ENCODE measurements at regions not wholly inside any gene's neighbourhood (a gene's known extent, or its start where the extent isn't known, plus 50 kb on each side); places are given as distances from the start of the nearest gene placed in this dataset.

DNA sequence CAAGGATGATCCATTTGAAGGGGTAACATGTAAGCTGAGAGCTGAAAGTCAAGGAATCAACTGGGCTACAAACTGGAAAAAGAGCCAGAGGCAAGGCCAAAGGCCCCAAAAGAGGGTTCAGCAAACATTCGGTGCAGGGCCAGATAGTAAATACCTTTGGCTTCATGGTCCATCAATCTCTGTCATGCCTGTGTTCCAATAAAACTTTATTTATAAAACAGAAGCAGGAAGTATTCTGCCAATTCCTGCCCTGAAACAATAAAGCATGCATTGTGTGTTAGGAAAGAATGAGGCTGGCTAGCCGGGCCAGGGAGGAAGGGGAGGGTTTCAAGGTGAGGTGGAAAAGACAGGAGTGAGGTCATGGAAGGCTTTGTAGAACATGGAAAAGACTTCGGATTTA is 107.1 kb downstream of the LBH start:
- Histone ChIP-seq H3K27ac (ENCODE audit: low read depth, low read length) (no peak overlapping the region), H3K9me3 (ENCODE audit: control insufficient read depth, insufficient read depth, low read length) (no peaks in the 10 kb centered on the region), H3K36me3 (ENCODE audit: control insufficient read depth, insufficient read depth, low read length) (no peaks in the 10 kb centered on the region), H3K4me1 (ENCODE audit: control insufficient read depth, insufficient read depth, low read length) (no peaks in the 10 kb centered on the region), H3K27me3 (ENCODE audit: control insufficient read depth, insufficient read depth, low read length) (no peaks in the 10 kb centered on the region), H3K4me3 (ENCODE audit: low read depth, low read length) (no peak overlapping the region)
- 47% methylated on average over 3 of the region's 3 CpGs for WGBS (ENCODE audit: insufficient coverage)
- no peak for DNase-seq (ENCODE audit: low read depth in 4 of 6, low spot score in 6 of 6)

DNA sequence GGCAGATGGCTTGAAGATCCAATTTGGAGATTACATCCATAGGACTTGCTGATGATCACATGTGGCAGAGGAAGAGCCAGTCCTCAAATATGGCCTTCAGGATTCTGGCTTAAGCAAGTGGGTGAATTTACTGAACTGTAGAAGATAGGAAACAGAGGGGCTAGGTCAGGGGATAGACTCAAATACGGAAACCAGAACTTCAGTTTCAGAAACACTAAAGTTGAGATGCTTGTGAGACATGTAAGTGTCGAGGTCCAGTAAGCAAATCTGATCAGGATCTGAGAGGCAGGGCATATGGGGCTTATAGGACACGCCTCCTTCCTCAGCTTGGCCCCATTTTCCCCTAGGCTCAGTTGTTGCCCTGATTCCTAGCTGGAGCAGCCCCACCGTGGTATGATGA is 107.7 kb downstream of the LBH start:
- no peak overlapping the region for H3K27ac ChIP-seq (ENCODE audit: low read depth, low read length)
- 89% methylated on average over 4 of the region's 4 CpGs for WGBS (ENCODE audit: insufficient coverage)
- no peaks in the 10 kb centered on the region for H3K4me1 ChIP-seq (ENCODE audit: control insufficient read depth, insufficient read depth, low read length)
- H3K36me3 ChIP-seq (ENCODE audit: control insufficient read depth, insufficient read depth, low read length): no peaks in the 10 kb centered on the region
- H3K4me3 ChIP-seq (ENCODE audit: low read depth, low read length): no peak overlapping the region
- H3K9me3 ChIP-seq (ENCODE audit: control insufficient read depth, insufficient read depth, low read length): no peaks in the 10 kb centered on the region
- DNase-seq (ENCODE audit: low read depth in 4 of 6, low spot score in 6 of 6): no peak
- no peaks in the 10 kb centered on the region for H3K27me3 ChIP-seq (ENCODE audit: control insufficient read depth, insufficient read depth, low read length)

DNA sequence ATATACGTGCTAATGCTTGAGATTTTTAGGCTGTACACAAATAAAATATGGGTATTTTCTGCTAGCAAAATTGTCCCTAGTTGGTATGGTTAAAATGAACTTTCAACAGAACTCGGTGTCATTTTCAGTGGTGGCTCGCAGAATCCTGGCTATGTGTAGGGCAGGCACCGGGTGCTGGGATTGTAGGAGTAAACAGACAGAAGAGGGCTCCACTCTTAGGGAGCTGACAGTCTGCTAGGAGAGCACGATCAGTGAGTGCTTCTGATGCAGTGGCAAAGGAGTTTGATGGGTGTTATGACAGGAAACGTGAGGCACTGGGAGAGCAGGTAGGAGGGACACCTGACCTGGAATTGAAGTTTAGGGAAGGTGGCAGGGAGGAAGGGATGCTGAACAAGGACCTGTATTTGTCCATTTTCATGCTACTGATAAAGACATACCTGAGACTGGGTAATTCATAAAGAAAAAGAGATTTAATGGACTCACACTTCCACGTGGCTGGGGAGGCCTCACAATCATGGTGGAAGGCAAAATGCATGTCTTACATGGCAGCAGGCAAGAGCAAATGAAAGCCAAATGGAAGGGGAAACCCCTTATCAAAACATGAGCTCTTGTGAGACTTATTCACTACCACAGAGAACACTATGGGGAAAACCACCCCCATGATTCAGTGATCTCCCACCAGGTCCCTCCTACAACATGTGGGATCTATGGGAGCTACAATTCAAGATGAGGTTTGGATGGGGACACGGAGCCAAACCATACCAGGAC is 105.4 kb upstream of the LCLAT1 start:
- DNase-seq (ENCODE audit: low read depth in 4 of 6, low spot score in 6 of 6): no peak
- no peaks in the 10 kb centered on the region for H3K36me3 ChIP-seq (ENCODE audit: control insufficient read depth, insufficient read depth, low read length)
- 90% methylated on average over 8 of the region's 8 CpGs for WGBS (ENCODE audit: insufficient coverage)

DNA sequence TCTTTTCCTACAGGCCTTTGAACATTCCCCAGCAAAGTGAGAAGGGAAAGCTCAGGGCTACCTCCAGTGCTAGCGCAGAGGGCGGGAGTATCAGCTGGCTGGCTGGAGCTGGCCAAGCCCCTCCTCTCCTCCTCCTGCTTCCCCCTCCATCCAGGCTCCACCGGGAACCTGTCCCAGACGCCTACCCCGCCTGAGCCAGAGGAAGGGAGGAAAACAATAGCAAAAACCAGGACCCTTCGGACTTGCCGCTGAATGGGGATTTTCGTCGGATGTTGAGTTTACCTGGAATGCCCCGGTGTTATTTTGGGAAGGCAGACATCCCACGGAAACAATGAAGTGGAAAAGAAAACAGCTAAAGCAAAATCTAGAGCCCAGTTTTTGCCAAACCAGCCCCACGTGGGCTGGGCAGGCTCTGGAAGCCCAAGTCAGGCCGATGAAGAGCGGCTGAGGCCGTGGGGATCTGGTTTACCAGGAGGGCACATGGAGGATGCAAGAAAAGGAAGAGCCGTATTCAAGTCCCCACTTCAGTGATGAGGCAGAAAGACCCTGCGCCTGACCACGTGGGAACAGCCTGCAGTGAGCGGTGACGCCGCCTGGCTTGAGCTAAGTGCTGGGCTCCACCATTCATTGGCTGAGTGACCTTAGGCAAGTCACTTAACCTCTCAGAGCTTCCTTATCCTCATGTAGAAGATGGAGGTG is 100.4 kb upstream of the LCLAT1 start:
- peaks cover 3% of the 10 kb centered on the region for H3K4me1 ChIP-seq (ENCODE audit: control insufficient read depth, insufficient read depth, low read length)
- H3K27me3 ChIP-seq (ENCODE audit: control insufficient read depth, insufficient read depth, low read length): no peaks in the 10 kb centered on the region
- no peak overlapping the region for H3K4me3 ChIP-seq (ENCODE audit: low read depth, low read length)
- no peak overlapping the region for H3K27ac ChIP-seq (ENCODE audit: low read depth, low read length)
- H3K36me3 ChIP-seq (ENCODE audit: control insufficient read depth, insufficient read depth, low read length): no peaks in the 10 kb centered on the region
- H3K9me3 ChIP-seq (ENCODE audit: control insufficient read depth, insufficient read depth, low read length): no peaks in the 10 kb centered on the region
- DNase-seq (ENCODE audit: low read depth in 4 of 6, low spot score in 6 of 6): peak in 1 of 6 donors; percentile 53
- 59% methylated on average over 19 of the region's 21 CpGs for WGBS (ENCODE audit: insufficient coverage)

More for the DNA sequence above, 105.4 kb upstream of the LCLAT1 start:
- no peaks in the 10 kb centered on the region for H3K27me3 ChIP-seq (ENCODE audit: control insufficient read depth, insufficient read depth, low read length)
- no peaks in the 10 kb centered on the region for H3K4me1 ChIP-seq (ENCODE audit: control insufficient read depth, insufficient read depth, low read length)
- no peak overlapping the region for H3K27ac ChIP-seq (ENCODE audit: low read depth, low read length)
- H3K4me3 ChIP-seq (ENCODE audit: low read depth, low read length): no peak overlapping the region
- H3K9me3 ChIP-seq (ENCODE audit: control insufficient read depth, insufficient read depth, low read length): no peaks in the 10 kb centered on the region

DNA sequence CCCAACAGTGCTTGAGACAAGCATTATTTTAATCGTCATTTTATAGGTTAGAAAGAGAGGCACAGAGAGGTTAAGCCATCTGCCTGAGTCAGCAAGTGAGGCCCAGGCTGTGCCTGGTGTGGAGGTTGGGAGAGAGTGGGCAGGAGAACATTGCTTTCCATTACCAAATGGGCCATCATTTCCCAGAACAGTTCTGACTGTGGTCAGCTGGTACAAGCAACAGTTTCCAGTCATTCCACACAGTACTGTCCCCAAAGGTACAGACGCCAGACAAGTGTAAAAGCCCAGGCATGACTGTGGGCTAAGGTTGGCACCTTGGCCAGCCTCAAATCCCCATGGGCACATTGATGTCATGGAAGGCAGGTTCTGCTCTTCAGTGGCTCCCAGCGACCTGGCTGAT is 98.2 kb upstream of the LCLAT1 start:
- H3K4me3 ChIP-seq (ENCODE audit: low read depth, low read length): no peak overlapping the region
- H3K4me1 ChIP-seq (ENCODE audit: control insufficient read depth, insufficient read depth, low read length): peaks cover 3% of the 10 kb centered on the region
- no peaks in the 10 kb centered on the region for H3K27me3 ChIP-seq (ENCODE audit: control insufficient read depth, insufficient read depth, low read length)
- no peak for DNase-seq (ENCODE audit: low read depth in 4 of 6, low spot score in 6 of 6)
- H3K27ac ChIP-seq (ENCODE audit: low read depth, low read length): no peak overlapping the region
- no peaks in the 10 kb centered on the region for H3K9me3 ChIP-seq (ENCODE audit: control insufficient read depth, insufficient read depth, low read length)
- 86% methylated on average over 2 of the region's 3 CpGs for WGBS (ENCODE audit: insufficient coverage)
- no peaks in the 10 kb centered on the region for H3K36me3 ChIP-seq (ENCODE audit: control insufficient read depth, insufficient read depth, low read length)

DNA sequence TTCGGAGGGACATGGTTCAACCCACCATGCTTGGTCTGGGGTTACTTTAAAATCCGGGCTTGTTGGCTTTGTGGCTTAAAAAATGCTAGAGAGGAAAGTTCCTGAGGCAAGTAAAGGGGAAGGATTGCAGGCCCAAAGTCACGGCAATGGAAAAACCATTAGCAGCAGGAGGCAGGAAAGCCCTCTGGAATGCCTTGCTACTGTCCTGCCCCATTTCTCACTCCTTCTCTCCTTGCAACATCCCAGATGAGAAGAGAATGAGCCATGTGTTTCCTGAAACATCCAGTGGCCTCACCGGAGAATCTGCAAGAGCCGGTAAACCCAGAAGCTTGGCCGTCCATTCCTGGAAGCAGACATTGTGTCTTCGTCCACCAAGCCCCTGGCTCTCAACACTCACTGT is 97.4 kb upstream of the LCLAT1 start:
- Histone ChIP-seq H3K9me3 (ENCODE audit: control insufficient read depth, insufficient read depth, low read length) (no peaks in the 10 kb centered on the region), H3K27me3 (ENCODE audit: control insufficient read depth, insufficient read depth, low read length) (no peaks in the 10 kb centered on the region), H3K4me1 (ENCODE audit: control insufficient read depth, insufficient read depth, low read length) (peaks cover 3% of the 10 kb centered on the region), H3K27ac (ENCODE audit: low read depth, low read length) (no peak overlapping the region), H3K36me3 (ENCODE audit: control insufficient read depth, insufficient read depth, low read length) (no peaks in the 10 kb centered on the region), H3K4me3 (ENCODE audit: low read depth, low read length) (no peak overlapping the region)
- 77% methylated on average over 6 of the region's 7 CpGs for WGBS (ENCODE audit: insufficient coverage)
- no peak for DNase-seq (ENCODE audit: low read depth in 4 of 6, low spot score in 6 of 6)

DNA sequence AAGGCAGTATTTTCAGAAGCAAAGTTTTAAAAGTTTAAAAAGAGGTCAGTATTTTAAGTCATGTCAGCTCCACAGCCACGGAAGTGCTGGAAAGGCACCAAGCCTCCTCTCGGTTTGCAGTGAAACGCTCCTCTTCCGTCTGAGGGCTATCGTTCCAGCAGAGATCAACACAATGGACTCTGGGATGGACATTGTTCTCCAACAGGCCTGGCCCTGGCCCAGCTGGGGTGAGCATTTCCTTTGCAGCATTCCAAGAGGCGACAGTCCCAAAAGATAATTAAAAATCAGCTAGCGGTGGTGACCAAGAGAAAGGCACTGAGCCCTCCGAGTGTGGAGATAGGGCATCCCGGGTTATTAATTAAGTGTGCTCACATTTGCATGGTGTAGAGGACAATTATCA is 95.9 kb upstream of the LCLAT1 start:
- H3K27ac ChIP-seq (ENCODE audit: low read depth, low read length): no peak overlapping the region
- H3K36me3 ChIP-seq (ENCODE audit: control insufficient read depth, insufficient read depth, low read length): no peaks in the 10 kb centered on the region
- peaks cover 3% of the 10 kb centered on the region for H3K4me1 ChIP-seq (ENCODE audit: control insufficient read depth, insufficient read depth, low read length)
- no peaks in the 10 kb centered on the region for H3K9me3 ChIP-seq (ENCODE audit: control insufficient read depth, insufficient read depth, low read length)
- WGBS (ENCODE audit: insufficient coverage): 34% methylated on average over 9 of the region's 9 CpGs
- no peaks in the 10 kb centered on the region for H3K27me3 ChIP-seq (ENCODE audit: control insufficient read depth, insufficient read depth, low read length)
- no peak overlapping the region for H3K4me3 ChIP-seq (ENCODE audit: low read depth, low read length)
- no peak for DNase-seq (ENCODE audit: low read depth in 4 of 6, low spot score in 6 of 6)

DNA sequence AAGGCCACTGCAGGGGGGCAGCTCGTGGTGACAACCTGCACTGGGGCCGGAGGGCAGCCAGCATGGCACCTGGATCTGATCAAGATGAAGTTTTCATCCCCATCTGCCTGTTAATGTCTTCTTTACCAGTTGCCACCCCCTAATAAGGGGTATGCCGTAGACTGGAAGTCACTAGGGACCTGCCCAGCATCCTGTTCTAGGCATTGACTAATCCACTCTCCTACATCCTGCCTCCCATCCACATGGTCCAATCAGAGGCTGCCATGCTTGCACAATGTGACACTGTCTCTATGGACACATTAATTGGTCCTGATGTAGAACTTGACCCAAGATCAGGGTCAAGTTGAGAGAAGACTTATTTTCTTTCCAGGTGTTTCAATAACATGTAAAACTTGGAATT is 95.1 kb upstream of the LCLAT1 start:
- WGBS (ENCODE audit: insufficient coverage): 72% methylated on average over 2 of the region's 3 CpGs
- Histone ChIP-seq H3K4me3 (ENCODE audit: low read depth, low read length) (no peak overlapping the region), H3K27me3 (ENCODE audit: control insufficient read depth, insufficient read depth, low read length) (no peaks in the 10 kb centered on the region), H3K36me3 (ENCODE audit: control insufficient read depth, insufficient read depth, low read length) (no peaks in the 10 kb centered on the region), H3K9me3 (ENCODE audit: control insufficient read depth, insufficient read depth, low read length) (no peaks in the 10 kb centered on the region), H3K27ac (ENCODE audit: low read depth, low read length) (no peak overlapping the region), H3K4me1 (ENCODE audit: control insufficient read depth, insufficient read depth, low read length) (peaks cover 3% of the 10 kb centered on the region)
- DNase-seq (ENCODE audit: low read depth in 4 of 6, low spot score in 6 of 6): no peak

DNA sequence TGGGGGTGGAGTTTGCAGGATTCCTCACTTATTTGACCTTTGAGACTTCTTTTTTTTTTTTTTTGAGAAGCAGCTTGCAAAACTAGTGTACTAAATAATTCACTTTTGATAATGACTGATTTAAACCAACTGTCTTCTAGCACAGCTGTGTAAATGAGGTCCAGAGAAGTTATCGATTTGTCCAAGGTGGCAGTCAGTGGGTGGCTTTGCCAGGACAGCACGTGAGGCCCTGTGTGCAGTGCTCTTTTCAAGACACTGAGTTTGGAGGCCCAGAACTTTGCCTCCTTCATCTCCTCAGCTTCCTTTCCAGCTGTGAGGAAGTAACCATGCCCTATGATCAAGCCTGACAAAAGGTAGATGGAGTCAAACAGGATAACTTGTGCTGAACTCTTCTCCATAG is 92.9 kb upstream of the LCLAT1 start:
- H3K36me3 ChIP-seq (ENCODE audit: control insufficient read depth, insufficient read depth, low read length): no peaks in the 10 kb centered on the region
- peaks cover 3% of the 10 kb centered on the region for H3K4me1 ChIP-seq (ENCODE audit: control insufficient read depth, insufficient read depth, low read length)
- no peak for DNase-seq (ENCODE audit: low read depth in 4 of 6, low spot score in 6 of 6)
- no peak overlapping the region for H3K27ac ChIP-seq (ENCODE audit: low read depth, low read length)
- no peaks in the 10 kb centered on the region for H3K9me3 ChIP-seq (ENCODE audit: control insufficient read depth, insufficient read depth, low read length)
- WGBS (ENCODE audit: insufficient coverage): no CpG with 5 or more reads among the region's 2 CpGs
- H3K27me3 ChIP-seq (ENCODE audit: control insufficient read depth, insufficient read depth, low read length): no peaks in the 10 kb centered on the region
- H3K4me3 ChIP-seq (ENCODE audit: low read depth, low read length): no peak overlapping the region

DNA sequence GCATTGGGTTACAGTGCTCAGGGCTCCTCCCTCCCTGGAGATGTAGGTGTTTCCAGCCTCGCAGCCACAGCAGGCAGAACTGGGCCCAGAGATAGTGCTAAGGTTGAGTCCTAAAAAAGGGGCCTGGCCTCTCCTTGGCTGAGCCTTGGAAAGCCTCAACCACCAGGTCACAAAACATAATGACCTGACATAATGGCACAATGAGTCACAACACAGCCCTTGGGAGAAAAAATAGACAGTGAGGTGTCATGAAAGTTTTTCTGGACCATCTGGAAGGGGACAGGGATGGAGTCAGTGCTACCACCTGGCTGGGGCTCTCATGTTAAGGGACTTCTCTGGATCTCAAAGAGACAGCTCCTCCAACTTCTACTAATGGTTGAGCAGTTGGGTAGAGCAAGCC is 92.4 kb upstream of the LCLAT1 start:
- DNase-seq (ENCODE audit: low read depth in 4 of 6, low spot score in 6 of 6): no peak
- H3K36me3 ChIP-seq (ENCODE audit: control insufficient read depth, insufficient read depth, low read length): no peaks in the 10 kb centered on the region
- H3K4me3 ChIP-seq (ENCODE audit: low read depth, low read length): no peak overlapping the region
- WGBS (ENCODE audit: insufficient coverage): no CpG with 5 or more reads among the region's 1 CpG
- no peak overlapping the region for H3K27ac ChIP-seq (ENCODE audit: low read depth, low read length)
- no peaks in the 10 kb centered on the region for H3K27me3 ChIP-seq (ENCODE audit: control insufficient read depth, insufficient read depth, low read length)
- peaks cover 3% of the 10 kb centered on the region for H3K4me1 ChIP-seq (ENCODE audit: control insufficient read depth, insufficient read depth, low read length)
- no peaks in the 10 kb centered on the region for H3K9me3 ChIP-seq (ENCODE audit: control insufficient read depth, insufficient read depth, low read length)

Measured in spinal cord (tissue), 9 donors.